GM19238 (cell line): ENCODE measurements at regions not wholly inside any gene's neighbourhood (a gene's known extent, or its start where the extent isn't known, plus 50 kb on each side); places are given as distances from the start of the nearest gene placed in this dataset.
"Not testable (repeated sequence)": the region's sequence is repeated elsewhere in the genome, so short reads cannot be mapped to it uniquely, and the experiment has no call there.

Experiments used
- DNase-seq: peaks from one replicate; pipeline ENCODE4 v3.0.0; 2011; ENCODE audit warnings: low spot score; ENCODE audit not compliant: insufficient read length

GRCh38 chr10:53664282-53665019 lies 891.9 kb upstream of the MBL2 start:
- no peak for DNase-seq

- DNase-seq: no peak
Measured at GRCh38 chr10:53650794-53651193, 878.2 kb upstream of the MBL2 start.

GRCh38 chr10:53647221-53647620 lies 874.6 kb upstream of the MBL2 start:
- DNase-seq: not testable (repeated sequence)

GRCh38 chr10:53646525-53646924 lies 873.9 kb upstream of the MBL2 start:
- no peak for DNase-seq

- DNase-seq: no peak
Measured at GRCh38 chr10:53645951-53646350, 873.4 kb upstream of the MBL2 start.

- no peak for DNase-seq
Measured at GRCh38 chr10:53638006-53638405, 865.4 kb upstream of the MBL2 start.

GRCh38 chr10:53624722-53625121 lies 852.1 kb upstream of the MBL2 start:
- DNase-seq: no peak

GRCh38 chr10:53622201-53622600 lies 849.6 kb upstream of the MBL2 start:
- DNase-seq: no peak

GRCh38 chr10:53619671-53620070 lies 847.1 kb upstream of the MBL2 start:
- DNase-seq: no peak

GRCh38 chr10:53607691-53608090 lies 835.1 kb upstream of the MBL2 start:
- DNase-seq: no peak

- DNase-seq: no peak
Measured at GRCh38 chr10:53606981-53607380, 834.4 kb upstream of the MBL2 start.

- DNase-seq: no peak
Measured at GRCh38 chr10:53601260-53601875, 828.8 kb upstream of the MBL2 start.

GRCh38 chr10:53598914-53599313 lies 826.3 kb upstream of the MBL2 start:
- no peak for DNase-seq

GRCh38 chr10:53597835-53598251 lies 825.3 kb upstream of the MBL2 start:
- no peak for DNase-seq

GRCh38 chr10:53580465-53580864 lies 807.9 kb upstream of the MBL2 start:
- DNase-seq: no peak

GRCh38 chr10:53579773-53580172 lies 807.2 kb upstream of the MBL2 start:
- DNase-seq: no peak

GRCh38 chr10:53574024-53574423 lies 801.4 kb upstream of the MBL2 start:
- no peak for DNase-seq

- DNase-seq: no peak
Measured at GRCh38 chr10:53573498-53573897, 800.9 kb upstream of the MBL2 start.

GRCh38 chr10:53572799-53573198 lies 800.2 kb upstream of the MBL2 start:
- DNase-seq: no peak

GRCh38 chr10:53570221-53570620 lies 797.6 kb upstream of the MBL2 start:
- no peak for DNase-seq

- DNase-seq: no peak
Measured at GRCh38 chr10:53569455-53569854, 796.9 kb upstream of the MBL2 start.

GRCh38 chr10:53548664-53549063 lies 776.1 kb upstream of the MBL2 start:
- DNase-seq: no peak

GRCh38 chr10:53547364-53547763 lies 774.8 kb upstream of the MBL2 start:
- DNase-seq: no peak
